ENCODE measurements at regions not wholly inside any gene's neighbourhood (a gene's known extent, or its start where the extent isn't known, plus 50 kb on each side); places are given as distances from the start of the nearest gene placed in this dataset.

GRCh38 chr4:181578911-181579310 lies 664.3 kb upstream of the TENM3 start:
- no peaks in the 10 kb centered on the region for H3K4me1 Mint-ChIP-seq (ENCODE audit: unreplicated experiment)

GRCh38 chr4:181579486-181579885 lies 663.7 kb upstream of the TENM3 start:
- Mint-ChIP-seq H3K36me3 (ENCODE audit: unreplicated experiment) (no peaks in the 10 kb centered on the region), H3K27ac (ENCODE audit: unreplicated experiment) (no peak overlapping the region), H3K4me1 (ENCODE audit: unreplicated experiment) (no peaks in the 10 kb centered on the region), H3K9me3 (ENCODE audit: unreplicated experiment) (peaks cover 6% of the 10 kb centered on the region), H3K27me3 (ENCODE audit: unreplicated experiment) (no peaks in the 10 kb centered on the region), H3K4me3 (ENCODE audit: unreplicated experiment) (no peak overlapping the region)
- TF ChIP-seq CTCF (IDR thresholded peaks at IDR 0.05) = no peak
- no peak for DNase-seq (ENCODE audit: extremely low spot score, unreplicated experiment)

More at GRCh38 chr4:181578911-181579310, 664.3 kb upstream of the TENM3 start:
- Mint-ChIP-seq H3K9me3 (ENCODE audit: unreplicated experiment) (peaks cover 6% of the 10 kb centered on the region), H3K27ac (ENCODE audit: unreplicated experiment) (no peak overlapping the region), H3K4me3 (ENCODE audit: unreplicated experiment) (no peak overlapping the region), H3K27me3 (ENCODE audit: unreplicated experiment) (no peaks in the 10 kb centered on the region), H3K36me3 (ENCODE audit: unreplicated experiment) (no peaks in the 10 kb centered on the region)
- no peak for DNase-seq (ENCODE audit: extremely low spot score, unreplicated experiment)
- no peak for TF ChIP-seq CTCF (IDR thresholded peaks at IDR 0.05)

GRCh38 chr4:181581983-181582382 lies 661.2 kb upstream of the TENM3 start:
- H3K9me3 Mint-ChIP-seq (ENCODE audit: unreplicated experiment) = peaks cover 6% of the 10 kb centered on the region
- no peak overlapping the region for H3K27ac Mint-ChIP-seq (ENCODE audit: unreplicated experiment)
- H3K4me3 Mint-ChIP-seq (ENCODE audit: unreplicated experiment) = no peak overlapping the region
- no peak for DNase-seq (ENCODE audit: extremely low spot score, unreplicated experiment)
- H3K4me1 Mint-ChIP-seq (ENCODE audit: unreplicated experiment) = no peaks in the 10 kb centered on the region
- H3K36me3 Mint-ChIP-seq (ENCODE audit: unreplicated experiment) = no peaks in the 10 kb centered on the region
- no peak for TF ChIP-seq CTCF (IDR thresholded peaks at IDR 0.05)
- no peaks in the 10 kb centered on the region for H3K27me3 Mint-ChIP-seq (ENCODE audit: unreplicated experiment)

- no peak overlapping the region for H3K4me3 Mint-ChIP-seq (ENCODE audit: unreplicated experiment)
- no peak for DNase-seq (ENCODE audit: extremely low spot score, unreplicated experiment)
- H3K27ac Mint-ChIP-seq (ENCODE audit: unreplicated experiment) = no peak overlapping the region
- peaks cover 6% of the 10 kb centered on the region for H3K9me3 Mint-ChIP-seq (ENCODE audit: unreplicated experiment)
- no peaks in the 10 kb centered on the region for H3K36me3 Mint-ChIP-seq (ENCODE audit: unreplicated experiment)
- no peaks in the 10 kb centered on the region for H3K27me3 Mint-ChIP-seq (ENCODE audit: unreplicated experiment)
- no peaks in the 10 kb centered on the region for H3K4me1 Mint-ChIP-seq (ENCODE audit: unreplicated experiment)
- TF ChIP-seq CTCF (IDR thresholded peaks at IDR 0.05) = peak; percentile 18
These were observed 660.6 kb upstream of the TENM3 start for GRCh38 chr4:181582595-181582994.

GRCh38 chr4:181588733-181589302 lies 654.4 kb upstream of the TENM3 start:
- no peak for TF ChIP-seq CTCF (IDR thresholded peaks at IDR 0.05)
- no peaks in the 10 kb centered on the region for H3K4me1 Mint-ChIP-seq (ENCODE audit: unreplicated experiment)
- no peak overlapping the region for H3K27ac Mint-ChIP-seq (ENCODE audit: unreplicated experiment)
- no peak for DNase-seq (ENCODE audit: extremely low spot score, unreplicated experiment)
- H3K36me3 Mint-ChIP-seq (ENCODE audit: unreplicated experiment) = no peaks in the 10 kb centered on the region
- H3K9me3 Mint-ChIP-seq (ENCODE audit: unreplicated experiment) = no peaks in the 10 kb centered on the region
- no peak overlapping the region for H3K4me3 Mint-ChIP-seq (ENCODE audit: unreplicated experiment)
- no peaks in the 10 kb centered on the region for H3K27me3 Mint-ChIP-seq (ENCODE audit: unreplicated experiment)

Measured in osteocyte (in vitro differentiated cells).